HG02885 (cell line): ENCODE measurements at regions not wholly inside any gene's neighbourhood (a gene's known extent, or its start where the extent isn't known, plus 50 kb on each side); places are given as distances from the start of the nearest gene placed in this dataset.
A peak's percentile ranks its signal among the peaks of the same experiment; 100 is the strongest.

Source experiments
- ATAC-seq: cut with Tn5 transposase; IDR thresholded peaks from one replicate; pipeline ENCODE4 v1.9.1; 2021; ENCODE audit warnings: mild to moderate bottlenecking; ENCODE audit not compliant: unreplicated experiment, poor library complexity

DNA sequence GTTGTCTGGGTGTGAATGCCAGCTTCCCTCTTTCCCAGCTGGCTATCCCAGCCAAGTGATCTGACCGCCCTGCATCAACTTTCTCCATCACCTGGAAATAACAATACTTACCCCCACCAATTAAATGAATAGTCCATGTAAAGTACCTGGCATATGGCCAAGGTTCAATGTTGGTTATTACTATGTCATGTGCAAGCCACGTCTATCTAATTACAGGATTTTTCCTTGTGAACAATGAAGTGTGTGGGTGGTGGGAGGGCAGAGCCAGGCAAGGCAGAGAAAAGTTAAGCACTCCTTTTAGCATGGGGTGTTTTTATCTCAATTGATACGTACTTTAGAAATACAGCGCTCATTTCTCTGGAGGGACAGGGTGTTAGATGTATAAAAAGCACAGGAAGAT is 121.1 kb downstream of the NHLRC3 start:
- ATAC-seq: no peak

DNA sequence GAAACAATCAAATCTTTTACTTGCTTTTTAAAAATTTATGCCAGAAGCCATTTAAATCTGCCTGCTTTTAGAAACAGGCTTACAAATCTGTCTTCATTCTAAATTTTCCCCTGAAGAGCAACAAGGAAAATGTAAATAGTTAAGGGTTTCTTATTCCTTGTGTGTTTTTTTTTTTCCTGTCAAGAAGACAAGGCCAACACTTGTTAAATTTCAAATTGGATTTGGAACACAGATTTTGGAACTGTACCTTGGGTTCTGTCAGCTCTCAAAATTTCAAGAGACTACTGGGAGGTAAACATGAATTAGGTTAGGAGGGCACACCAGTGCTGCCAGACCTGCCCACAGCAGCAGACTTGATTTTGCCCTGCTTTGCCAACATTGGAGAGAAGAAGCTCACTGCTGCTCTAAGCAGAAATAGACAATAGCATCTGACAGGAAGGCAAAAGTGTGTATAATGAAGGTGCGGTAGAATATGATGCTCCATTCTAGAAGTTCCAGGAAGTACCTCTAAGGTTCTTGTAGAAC is 121.7 kb downstream of the NHLRC3 start:
- no peak for ATAC-seq

DNA sequence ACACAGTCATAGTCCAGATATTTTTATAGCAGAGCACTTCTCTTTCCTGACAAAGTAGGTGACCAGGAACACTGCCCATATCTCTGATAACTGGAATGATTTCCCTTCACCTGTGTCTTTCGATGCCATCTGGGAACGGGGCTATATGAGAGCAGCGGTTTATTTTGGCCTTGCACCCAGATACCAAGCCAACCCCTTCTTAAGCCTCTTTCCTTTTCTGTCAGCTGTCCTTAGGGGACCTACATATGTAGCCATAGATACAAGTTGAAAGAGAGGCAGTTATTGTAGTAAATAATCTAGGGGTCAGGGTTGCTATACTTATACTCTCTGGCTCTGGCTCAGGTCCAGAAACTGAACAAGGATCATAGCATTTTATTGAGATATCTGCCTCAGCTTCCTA is 128.8 kb downstream of the NHLRC3 start:
- no peak for ATAC-seq

DNA sequence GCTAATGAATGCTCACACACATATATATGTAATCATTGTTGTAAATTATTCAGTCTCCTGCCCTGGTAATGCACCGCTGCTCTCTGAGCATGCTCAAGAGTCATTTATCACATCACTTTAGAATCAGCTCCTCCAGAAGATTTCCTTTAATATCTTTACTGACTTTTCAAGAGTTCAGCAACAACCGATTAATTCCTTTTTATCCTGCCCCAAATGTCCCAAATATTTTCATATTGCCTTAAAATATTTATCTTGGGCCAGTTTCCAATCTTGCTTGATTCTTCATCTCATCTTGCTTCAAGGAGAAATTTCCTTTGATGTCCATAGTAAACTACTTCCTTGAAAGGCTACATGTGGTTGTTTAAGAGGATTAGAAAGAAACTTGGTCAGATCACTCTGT is 132.5 kb downstream of the NHLRC3 start:
- ATAC-seq: no peak

DNA sequence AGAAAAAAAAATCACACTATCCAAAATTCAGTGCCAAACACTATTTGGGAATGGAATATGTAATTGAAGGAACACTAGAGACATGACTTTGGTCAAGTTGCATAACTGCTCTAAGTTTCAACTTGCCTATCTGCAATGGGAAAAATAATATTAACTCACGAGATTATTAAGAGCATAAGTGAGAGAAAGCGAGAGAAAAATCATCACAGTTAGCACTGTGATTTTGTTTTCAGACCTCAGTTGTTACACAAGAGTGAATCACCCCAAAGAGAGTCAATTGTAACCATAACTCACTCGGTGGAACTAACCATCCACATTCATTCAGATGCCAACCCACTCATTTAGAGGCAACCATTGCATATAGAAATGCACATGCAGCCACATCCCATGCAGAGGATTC is 147.1 kb downstream of the NHLRC3 start:
- no peak for ATAC-seq

DNA sequence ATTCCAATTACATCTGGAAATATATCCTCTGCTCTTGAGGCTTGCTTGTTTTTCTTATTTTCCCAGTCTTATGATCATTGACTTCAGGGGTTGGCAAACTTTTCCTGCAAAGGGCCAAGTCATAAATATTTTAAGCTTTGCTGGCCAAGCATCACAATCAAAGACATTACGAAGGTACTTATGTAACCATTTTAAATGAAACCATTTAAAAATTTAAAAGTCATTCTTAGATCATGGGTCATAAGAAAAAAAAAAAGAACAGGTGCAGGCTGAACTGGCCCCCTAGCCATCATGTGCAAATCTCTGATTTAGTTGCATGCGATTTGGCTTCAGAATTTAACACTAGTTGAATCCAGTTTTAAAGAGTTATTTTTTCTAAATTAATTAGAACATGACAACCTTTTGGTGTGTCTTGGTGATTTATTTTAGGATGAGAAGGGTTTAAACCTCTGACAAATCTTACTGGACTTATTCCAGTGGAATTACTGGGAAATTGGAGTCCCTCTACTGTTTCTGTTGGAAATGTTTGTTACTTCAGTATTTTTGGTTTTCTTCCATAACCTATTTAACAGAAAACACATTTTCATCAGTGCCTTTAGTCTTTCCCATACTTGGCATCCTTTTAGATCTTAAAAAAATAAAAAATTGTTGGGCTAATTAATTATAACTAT is 148.1 kb downstream of the NHLRC3 start:
- no peak for ATAC-seq

DNA sequence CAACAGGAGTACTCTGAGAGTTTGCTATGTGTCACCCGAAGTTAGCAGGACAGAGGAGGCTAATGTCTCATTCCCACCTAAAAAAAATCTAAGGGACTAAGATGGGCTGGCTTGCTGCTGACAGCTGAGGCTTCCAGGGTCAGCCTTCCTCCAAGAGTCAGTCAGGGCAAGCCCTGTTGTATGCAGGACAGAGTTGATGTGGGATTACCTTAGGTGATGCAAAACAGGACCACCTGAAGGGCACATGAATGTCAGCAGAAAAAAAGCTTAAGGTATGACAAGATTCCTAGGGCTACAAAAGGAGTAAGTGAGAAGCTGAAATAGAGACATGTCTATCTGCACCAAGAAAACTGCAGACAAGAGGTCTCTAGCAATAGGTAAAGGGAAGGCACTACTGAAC is 151.5 kb downstream of the NHLRC3 start:
- no peak for ATAC-seq

DNA sequence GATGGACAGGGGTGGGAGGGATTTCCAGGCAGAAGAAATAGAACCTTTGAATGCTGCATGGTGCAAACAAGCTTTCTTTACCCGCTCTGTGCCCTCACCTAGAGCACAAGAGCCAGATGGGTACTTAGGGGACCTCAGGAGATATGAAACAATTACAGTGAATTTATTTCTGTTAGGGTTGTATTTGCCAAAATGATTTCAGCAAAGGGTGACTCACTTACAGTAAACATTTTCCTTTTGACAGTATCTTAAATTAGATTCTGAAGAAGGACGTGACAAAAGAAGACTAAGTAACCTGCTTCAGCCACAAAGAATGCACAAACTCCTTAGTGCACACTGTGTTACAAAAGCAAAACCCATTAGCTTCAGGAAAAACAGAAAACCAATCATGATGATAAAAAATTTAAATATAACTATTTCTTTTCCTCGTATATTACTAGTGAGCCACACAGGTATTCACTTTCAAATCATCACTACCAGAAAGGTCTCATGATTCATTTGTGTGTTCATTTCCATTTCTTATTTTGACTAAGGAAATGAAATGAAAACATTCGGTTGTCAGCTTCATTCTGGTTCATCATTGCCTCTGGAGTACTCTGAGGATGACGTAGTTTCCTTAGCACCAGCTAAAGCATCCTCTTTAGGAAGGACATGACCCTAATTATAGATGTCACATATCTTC is 158.8 kb downstream of the NHLRC3 start:
- peak; percentile 87 for ATAC-seq

DNA sequence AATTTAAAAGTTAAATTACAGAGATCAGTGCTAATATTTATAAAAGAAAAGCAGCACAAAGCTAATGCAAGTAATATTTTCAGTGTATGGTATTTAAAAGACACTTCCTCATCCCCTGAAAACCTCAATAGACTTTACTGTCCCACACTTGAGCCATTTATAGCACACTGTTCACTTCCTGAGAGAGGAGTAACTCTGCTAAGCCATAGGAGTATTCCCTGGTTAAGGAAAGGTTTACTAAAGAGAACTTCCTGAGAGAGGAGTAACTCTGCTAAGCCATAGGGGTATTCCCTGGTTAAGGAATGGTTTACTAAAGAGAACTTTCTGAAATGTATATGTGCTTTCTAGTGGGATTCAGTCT is 159.4 kb downstream of the NHLRC3 start:
- peak; percentile 36 for ATAC-seq

DNA sequence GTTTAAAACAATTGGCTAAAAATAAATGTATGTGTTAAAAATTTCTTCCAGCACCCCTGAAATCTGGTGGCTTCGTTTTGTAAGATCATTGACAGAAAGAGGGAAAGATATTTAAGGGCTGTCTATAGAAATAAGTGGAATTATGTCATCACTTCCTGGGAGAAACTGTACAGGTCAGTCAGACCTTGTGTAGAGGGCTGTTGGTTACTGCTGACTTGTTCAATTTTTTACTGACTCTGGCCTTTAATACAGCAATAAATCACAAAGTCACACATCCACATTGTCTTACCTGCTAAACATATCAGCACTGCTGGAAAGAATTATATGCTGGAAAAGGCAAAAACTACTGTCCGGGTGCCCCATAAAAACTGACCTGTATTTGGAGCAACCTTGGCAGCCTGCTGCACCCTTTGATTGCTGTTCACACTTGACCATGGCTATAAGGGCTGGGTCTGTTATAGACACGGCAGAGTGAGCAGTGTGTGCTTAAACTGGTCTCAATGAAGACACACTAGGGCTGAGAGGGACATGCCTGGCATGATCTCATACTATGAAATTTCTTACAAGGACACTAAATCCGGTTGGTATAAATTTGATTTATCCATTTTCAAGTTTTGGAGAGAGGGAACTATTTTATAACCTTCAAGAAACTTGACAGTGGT is 162.1 kb downstream of the NHLRC3 start:
- ATAC-seq: no peak

DNA sequence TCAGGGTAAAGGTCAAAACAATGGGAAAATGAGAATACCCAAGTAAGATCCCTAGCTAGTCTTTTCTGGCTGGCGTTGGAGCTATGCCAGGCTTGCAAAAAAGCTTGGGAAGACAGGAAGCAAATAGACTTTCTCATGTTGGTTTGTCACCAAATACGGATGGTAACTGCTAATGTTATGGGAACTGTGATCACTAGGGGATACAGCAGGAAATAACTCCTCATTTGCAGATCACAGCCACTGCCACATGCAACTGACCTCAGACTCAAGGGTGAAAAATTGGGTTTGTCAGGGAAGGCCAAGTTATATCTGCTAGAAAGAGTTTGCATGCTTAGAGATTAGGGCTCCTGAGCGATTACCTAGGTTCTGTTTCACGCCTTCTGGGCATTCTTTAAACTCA is 162.9 kb downstream of the NHLRC3 start:
- no peak for ATAC-seq

DNA sequence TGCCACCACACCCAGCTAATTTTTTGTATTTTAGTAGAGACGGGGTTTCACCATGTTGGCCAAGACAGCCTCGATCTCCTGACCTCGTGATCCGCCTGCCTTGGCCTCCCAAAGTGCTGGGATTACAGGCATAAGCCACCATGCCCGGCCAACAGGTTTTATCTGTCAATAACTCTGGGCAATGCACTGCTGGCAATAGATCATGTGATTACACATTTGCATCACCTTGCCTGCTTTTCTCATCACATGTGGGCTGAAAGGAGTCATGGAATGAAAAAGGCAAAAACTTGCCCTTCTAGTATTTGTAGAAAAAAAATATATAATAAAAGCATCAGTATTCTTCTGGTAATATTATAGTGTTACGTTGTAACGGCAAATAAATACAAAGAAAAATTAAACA is 164.5 kb downstream of the NHLRC3 start:
- ATAC-seq: no peak

DNA sequence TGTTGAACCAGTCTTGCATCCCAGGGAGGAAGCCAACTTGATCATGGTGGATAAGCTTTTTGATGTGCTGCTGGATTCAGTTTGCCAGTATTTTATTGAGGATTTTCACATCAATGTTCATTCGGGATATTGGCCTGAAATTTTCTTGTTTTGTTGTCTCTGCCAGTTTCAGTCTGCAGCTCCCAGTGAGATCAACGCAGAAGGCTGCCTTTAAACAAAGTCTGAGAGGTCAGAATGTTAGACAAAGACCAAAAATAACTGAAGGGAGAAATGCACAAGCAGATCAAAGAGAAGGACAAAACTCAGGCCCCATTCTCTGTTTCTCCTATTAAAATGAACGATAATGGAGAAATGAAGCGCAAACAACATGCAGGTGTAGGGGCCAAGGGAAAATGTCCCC is 170.4 kb downstream of the NHLRC3 start:
- ATAC-seq: no peak

DNA sequence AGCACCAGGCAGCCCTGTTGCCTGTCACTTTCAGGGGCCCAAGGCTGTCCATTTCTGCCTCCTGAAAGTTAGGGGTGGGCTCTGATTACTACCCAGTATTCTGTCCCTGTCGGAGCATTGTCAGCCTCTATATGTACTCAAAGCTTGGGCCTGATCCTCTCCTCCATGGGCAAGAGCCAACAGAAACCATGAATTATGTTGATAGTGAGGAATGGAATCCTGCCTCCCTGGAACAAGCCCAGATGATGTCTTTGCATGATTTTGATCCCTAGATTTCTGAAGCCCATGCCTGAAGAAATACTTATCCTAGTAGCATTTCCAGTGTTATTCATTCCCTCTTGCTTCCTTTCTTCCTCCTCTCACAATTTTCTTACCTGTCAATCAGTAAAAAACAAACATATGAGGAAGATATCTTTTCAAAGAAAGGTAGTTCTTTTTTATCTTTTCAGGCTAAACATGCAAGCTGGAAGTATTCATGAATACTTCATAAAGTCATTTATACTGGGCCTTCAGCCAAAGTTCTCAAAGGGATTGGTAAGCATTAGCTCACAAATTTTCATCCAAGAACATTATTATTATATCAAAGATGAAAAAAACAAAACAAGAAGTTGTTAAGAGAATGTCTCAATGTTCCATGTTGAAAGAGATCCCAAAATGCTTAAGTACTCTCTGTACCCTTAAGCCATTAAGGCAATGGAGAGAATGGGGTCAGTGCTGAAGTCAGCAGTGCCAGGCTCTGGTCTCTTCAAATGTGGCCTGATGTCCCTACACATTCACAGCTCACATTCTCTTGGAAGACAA is 171.7 kb downstream of the NHLRC3 start:
- ATAC-seq: no peak

DNA sequence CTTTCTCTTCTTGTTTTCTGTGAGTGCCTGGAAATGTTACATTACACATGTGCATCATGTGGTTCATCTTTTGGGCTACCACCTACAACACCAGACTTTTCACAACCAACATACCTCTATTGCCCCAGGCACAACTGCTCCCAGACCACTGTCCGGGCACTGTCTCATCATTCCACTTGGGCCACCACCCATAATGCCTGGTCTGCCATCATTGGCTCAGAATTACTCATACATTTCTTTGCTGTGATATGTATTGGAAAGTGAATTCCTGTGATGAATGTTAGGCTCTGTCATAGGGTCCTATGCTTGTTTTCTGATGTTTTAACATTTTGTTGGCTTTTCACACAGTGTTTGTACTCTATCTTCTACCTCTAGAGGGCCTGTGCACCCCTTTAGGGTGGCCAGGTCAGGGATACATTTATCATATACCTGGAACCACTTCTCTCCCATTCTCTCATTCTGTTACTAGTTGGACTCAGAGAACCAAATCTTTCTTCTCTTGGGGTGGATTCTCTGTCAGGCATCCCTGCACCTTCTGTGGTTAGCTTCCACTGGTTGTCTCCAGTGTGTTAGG is 172.8 kb downstream of the NHLRC3 start:
- ATAC-seq: no peak

DNA sequence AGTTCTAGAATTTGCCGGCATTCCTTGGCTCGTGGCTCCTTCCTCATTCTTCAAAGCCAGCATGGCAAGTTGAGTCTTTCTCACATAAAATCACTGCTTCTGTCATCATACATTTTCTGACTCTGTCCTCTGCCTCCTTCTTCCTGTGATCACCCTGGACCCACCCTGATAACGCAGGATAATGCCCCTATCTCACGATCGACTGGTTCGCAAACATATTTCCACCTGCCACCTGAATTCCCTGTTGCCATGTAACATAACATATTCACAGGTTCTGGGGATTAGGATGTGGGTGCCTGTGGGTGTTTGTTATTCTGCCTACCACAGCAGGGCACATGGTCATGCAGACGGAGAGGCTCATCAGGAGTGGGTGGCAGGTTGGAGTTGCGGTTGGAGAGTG is 177.7 kb downstream of the NHLRC3 start:
- no peak for ATAC-seq

DNA sequence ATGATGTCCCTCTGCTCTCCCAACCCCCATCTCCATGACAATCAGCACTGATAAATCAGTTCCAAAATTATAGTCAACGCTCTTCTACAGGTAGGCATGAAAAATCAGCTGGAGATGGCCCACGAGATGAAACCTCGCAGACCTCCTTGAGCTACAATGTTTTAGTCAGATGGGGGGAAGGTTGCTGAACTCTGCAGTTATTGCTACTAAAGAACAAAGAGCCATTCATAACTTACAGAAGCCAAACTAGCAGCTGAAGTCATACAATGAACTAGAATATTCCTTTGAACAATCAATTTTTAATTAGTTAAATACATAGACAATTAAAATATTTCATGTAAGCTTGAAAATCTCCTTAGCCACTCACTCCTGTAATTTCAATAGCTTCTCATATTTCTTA is 179.2 kb downstream of the NHLRC3 start:
- ATAC-seq: no peak

DNA sequence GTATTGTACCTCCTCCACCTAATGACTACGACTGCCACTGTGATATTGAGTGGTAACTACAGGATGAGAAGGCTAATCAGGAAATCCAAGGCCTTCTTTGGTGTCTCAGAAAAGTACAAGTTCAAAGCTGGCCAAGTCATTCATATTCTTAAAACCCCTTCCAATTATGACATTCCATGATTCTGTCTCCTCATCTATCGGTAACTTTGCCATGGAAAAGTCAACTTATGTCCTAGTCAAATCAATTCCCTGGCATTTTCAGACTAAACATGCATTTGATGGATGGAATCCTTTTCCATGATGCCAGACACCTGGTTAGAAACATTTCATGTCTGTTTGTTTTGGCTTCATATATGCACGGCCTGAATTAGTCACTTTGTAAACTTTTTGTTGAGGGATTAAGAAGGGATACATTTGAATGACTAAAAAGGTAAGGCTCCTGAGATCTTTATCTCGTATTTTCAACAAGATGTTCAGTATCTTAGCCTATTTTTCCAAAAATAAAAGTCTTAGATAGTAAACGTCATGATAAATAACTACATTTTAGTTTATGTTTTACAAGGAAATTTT is 186.5 kb downstream of the NHLRC3 start:
- no peak for ATAC-seq

DNA sequence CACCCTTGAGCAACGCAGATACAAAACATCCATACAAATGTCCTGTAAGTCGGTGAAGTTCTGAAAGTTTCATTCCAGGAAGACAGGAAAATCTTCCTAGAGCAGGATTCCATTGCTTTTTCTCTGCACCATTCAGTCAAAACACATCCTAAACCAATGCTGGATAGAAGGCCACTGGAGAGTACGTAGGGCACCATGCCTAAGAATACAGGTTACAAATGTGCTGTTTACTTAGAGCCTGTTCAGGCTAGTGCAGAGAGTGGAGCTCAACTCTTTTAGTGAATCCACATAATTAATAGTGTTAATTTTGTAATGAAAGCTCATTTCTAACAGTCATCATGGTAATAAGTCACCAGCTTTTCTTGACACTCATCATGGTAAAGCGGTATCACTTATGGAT is 187.6 kb downstream of the NHLRC3 start:
- no peak for ATAC-seq

DNA sequence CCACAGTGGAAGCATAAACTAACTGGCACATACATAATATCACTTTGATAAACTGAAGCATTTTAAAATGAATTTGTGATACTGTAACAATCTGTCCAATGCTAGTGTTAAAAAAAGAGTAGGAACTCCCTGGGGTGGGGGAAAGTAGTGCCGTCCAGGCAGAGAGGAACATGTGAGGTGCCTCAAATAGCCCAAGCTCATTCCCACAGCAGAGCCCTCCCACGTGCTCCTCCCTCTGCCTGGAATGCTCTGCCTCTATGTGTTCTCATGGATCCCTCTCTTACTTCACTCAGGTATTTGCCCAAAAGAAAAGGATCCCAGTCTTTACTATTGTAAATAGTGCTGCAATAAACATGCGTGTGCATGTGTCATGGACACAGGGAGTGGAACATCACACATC is 188.1 kb downstream of the NHLRC3 start:
- no peak for ATAC-seq
